Suprapubic skin (tissue), 4 donors: ENCODE measurements at regions not wholly inside any gene's neighbourhood (a gene's known extent, or its start where the extent isn't known, plus 50 kb on each side); places are given as distances from the start of the nearest gene placed in this dataset.

Source experiments
- DNase-seq, 2 donors: peaks; one replicate each; pipeline ENCODE4 v3.0.0-alpha.2; 2019; ENCODE audit warnings: low spot score in 2 of 2
- H3K27ac ChIP-seq: fragments of 200-600 bp; sonication (generic); one replicate; pipeline ENCODE4 v1.5.1; 2019
- H3K27me3 ChIP-seq: fragments of 200-600 bp; sonication (generic); one replicate; pipeline ENCODE4 v1.5.1; 2019
- H3K36me3 ChIP-seq: fragments of 200-600 bp; sonication (generic); one replicate; pipeline ENCODE4 v1.5.1; 2019
- H3K4me1 ChIP-seq: fragments of 200-600 bp; sonication (generic); one replicate; pipeline ENCODE4 v1.5.1; 2019
- H3K4me3 ChIP-seq: fragments of 200-600 bp; sonication (generic); one replicate; pipeline ENCODE4 v1.5.1; 2019; ENCODE audit warnings: mild to moderate bottlenecking
- H3K9me3 ChIP-seq: fragments of 200-600 bp; sonication (generic); one replicate; pipeline ENCODE4 v1.5.1; 2019
- CTCF ChIP-seq, 2 donors: fragments of 200-600 bp in 1 of 2; fragments of 450-650 bp in 1 of 2; sonication (generic) in 1 of 2; IDR thresholded peaks; one replicate each; pipeline ENCODE4 v1.5.1; 2016 to 2019; ENCODE audit warnings: antibody characterized with exemption in 2 of 2, mild to moderate bottlenecking in 1 of 2, moderate library complexity in 1 of 2
- EP300 ChIP-seq: sonication (generic); formaldehyde crosslinking; IDR thresholded peaks from one replicate; pipeline ENCODE4 v1.6.1; 2017; ENCODE audit warnings: antibody characterized with exemption
- POLR2A ChIP-seq, 2 donors: fragments of 450-650 bp; IDR thresholded peaks; one replicate each; pipeline ENCODE4 v1.6.1; 2017; ENCODE audit warnings: antibody characterized with exemption in 2 of 2, mild to moderate bottlenecking in 2 of 2, moderate library complexity in 2 of 2
- POLR2AphosphoS5 ChIP-seq, 3 donors: sonication (generic); formaldehyde crosslinking; IDR thresholded peaks; one replicate each; pipeline ENCODE4 v1.6.1; 2017; ENCODE audit warnings: antibody characterized with exemption in 3 of 3
- WGBS: methylation state at CpG from one replicate; pipeline ENCODE4 v1.1.5; 2018; 5-methylcytosine and 5-hydroxymethylcytosine counted together

- no peak for DNase-seq
- no peaks in the 10 kb centered on the region for H3K36me3 ChIP-seq
- no peaks in the 10 kb centered on the region for H3K4me1 ChIP-seq
- H3K27ac ChIP-seq = no peak overlapping the region
- no peak overlapping the region for H3K4me3 ChIP-seq
- TF ChIP-seq EP300 (no peak), CTCF (IDR thresholded peaks at IDR 0.05) (no peak), POLR2AphosphoS5 (IDR thresholded peaks at IDR 0.05) (no peak), POLR2A (IDR thresholded peaks at IDR 0.05) (no peak)
- H3K27me3 ChIP-seq = no peaks in the 10 kb centered on the region
- H3K9me3 ChIP-seq = no peaks in the 10 kb centered on the region
Measured at GRCh38 chr1:81369833-81370232, 430.9 kb upstream of the ADGRL2 start.

GRCh38 chr1:81366173-81366572 lies 434.6 kb upstream of the ADGRL2 start:
- no peaks in the 10 kb centered on the region for H3K4me1 ChIP-seq
- no peaks in the 10 kb centered on the region for H3K27me3 ChIP-seq
- no peaks in the 10 kb centered on the region for H3K36me3 ChIP-seq
- no peak for TF ChIP-seq CTCF (IDR thresholded peaks at IDR 0.05)
- no peak for TF ChIP-seq POLR2A (IDR thresholded peaks at IDR 0.05)
- no peaks in the 10 kb centered on the region for H3K9me3 ChIP-seq
- no peak overlapping the region for H3K4me3 ChIP-seq
- H3K27ac ChIP-seq = no peak overlapping the region
- DNase-seq = no peak

GRCh38 chr1:81364088-81364487 lies 436.6 kb upstream of the ADGRL2 start:
- TF ChIP-seq CTCF (IDR thresholded peaks at IDR 0.05) (no peak), POLR2A (IDR thresholded peaks at IDR 0.05) (no peak), EP300 (no peak), POLR2AphosphoS5 (IDR thresholded peaks at IDR 0.05) (no peak)

GRCh38 chr1:81358151-81358550 lies 442.6 kb upstream of the ADGRL2 start:
- Histone ChIP-seq H3K36me3 (no peaks in the 10 kb centered on the region), H3K4me1 (no peaks in the 10 kb centered on the region), H3K4me3 (no peak overlapping the region), H3K9me3 (no peaks in the 10 kb centered on the region), H3K27me3 (no peaks in the 10 kb centered on the region), H3K27ac (no peak overlapping the region)
- WGBS = 68% methylated on average over 1 of the region's 1 CpG
- TF ChIP-seq CTCF (IDR thresholded peaks at IDR 0.05) = no peak
- TF ChIP-seq EP300 = no peak
- no peak for TF ChIP-seq POLR2A (IDR thresholded peaks at IDR 0.05)
- no peak for TF ChIP-seq POLR2AphosphoS5 (IDR thresholded peaks at IDR 0.05)
- no peak for DNase-seq

More at GRCh38 chr1:81364088-81364487, 436.6 kb upstream of the ADGRL2 start:
- Histone ChIP-seq H3K9me3 (no peaks in the 10 kb centered on the region), H3K27ac (no peak overlapping the region), H3K4me1 (no peaks in the 10 kb centered on the region), H3K27me3 (no peaks in the 10 kb centered on the region), H3K36me3 (no peaks in the 10 kb centered on the region), H3K4me3 (no peak overlapping the region)
- no peak for DNase-seq
- 97% methylated on average over 1 of the region's 1 CpG for WGBS

GRCh38 chr1:81351864-81352263 lies 448.9 kb upstream of the ADGRL2 start:
- DNase-seq = no peak
- Histone ChIP-seq H3K9me3 (no peaks in the 10 kb centered on the region), H3K4me3 (no peak overlapping the region), H3K36me3 (no peaks in the 10 kb centered on the region), H3K27me3 (no peaks in the 10 kb centered on the region), H3K27ac (no peak overlapping the region), H3K4me1 (no peaks in the 10 kb centered on the region)
- 64% methylated on average over 5 of the region's 5 CpGs for WGBS
- TF ChIP-seq POLR2AphosphoS5 (IDR thresholded peaks at IDR 0.05) (no peak), CTCF (IDR thresholded peaks at IDR 0.05) (no peak), EP300 (no peak), POLR2A (IDR thresholded peaks at IDR 0.05) (no peak)
